ENCODE measurements at regions not wholly inside any gene's neighbourhood (a gene's known extent, or its start where the extent isn't known, plus 50 kb on each side); places are given as distances from the start of the nearest gene placed in this dataset.

GRCh38 chr3:148466143-148466542, 231.6 kb upstream of the AGTR1 start:
- TF ChIP-seq CTCF (IDR thresholded peaks at IDR 0.05; ENCODE audit: low read depth, low read length, poor library complexity, severe bottlenecking), result no peak
- no peak for TF ChIP-seq EZH2phosphoT487 (IDR thresholded peaks at IDR 0.05; ENCODE audit: borderline replicate concordance, low read length)
